Choroid plexus epithelial cell (primary cell): ENCODE measurements at regions not wholly inside any gene's neighbourhood (a gene's known extent, or its start where the extent isn't known, plus 50 kb on each side); places are given as distances from the start of the nearest gene placed in this dataset.

ENCODE experiments used
- DNase-seq: peaks from one replicate; pipeline ENCODE4 v3.0.0-alpha.2; 2010; ENCODE audit warnings: low read depth
- H3K4me3 ChIP-seq: 2 replicates; pipeline ENCODE4 v1.5.1; 2011; ENCODE audit warnings: low read depth, mild to moderate bottlenecking, control low read depth, low read length, moderate library complexity
- TF ChIP-seq, protein P1 (sequence below): conservative IDR thresholded peaks from 2 replicates; pipeline ENCODE4 v1.5.1; 2011; ENCODE audit warnings: low read depth, mild to moderate bottlenecking, control low read depth, inconsistent platforms, low read length, moderate library complexity

DNA sequence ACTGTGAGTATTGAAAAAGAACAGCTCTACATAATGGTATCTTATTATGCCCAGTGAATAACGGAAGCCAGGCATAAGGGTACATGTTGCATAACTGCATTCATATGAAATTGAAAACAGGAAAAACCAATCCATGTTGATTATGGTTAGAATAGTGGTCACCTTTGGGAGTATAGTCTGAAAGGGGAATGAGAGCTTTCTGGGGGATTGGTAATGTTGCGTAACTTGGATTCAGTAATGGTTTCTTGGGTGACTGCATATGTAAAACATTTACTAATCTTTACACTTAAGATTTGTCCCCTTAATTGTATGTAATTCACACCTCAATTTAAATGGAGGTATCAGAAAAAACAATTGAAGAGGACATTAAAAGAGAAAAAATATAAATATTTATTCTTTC, 292.1 kb downstream of the LMO4 start:
- no peak for DNase-seq
- TF ChIP-seq, protein P1, sequence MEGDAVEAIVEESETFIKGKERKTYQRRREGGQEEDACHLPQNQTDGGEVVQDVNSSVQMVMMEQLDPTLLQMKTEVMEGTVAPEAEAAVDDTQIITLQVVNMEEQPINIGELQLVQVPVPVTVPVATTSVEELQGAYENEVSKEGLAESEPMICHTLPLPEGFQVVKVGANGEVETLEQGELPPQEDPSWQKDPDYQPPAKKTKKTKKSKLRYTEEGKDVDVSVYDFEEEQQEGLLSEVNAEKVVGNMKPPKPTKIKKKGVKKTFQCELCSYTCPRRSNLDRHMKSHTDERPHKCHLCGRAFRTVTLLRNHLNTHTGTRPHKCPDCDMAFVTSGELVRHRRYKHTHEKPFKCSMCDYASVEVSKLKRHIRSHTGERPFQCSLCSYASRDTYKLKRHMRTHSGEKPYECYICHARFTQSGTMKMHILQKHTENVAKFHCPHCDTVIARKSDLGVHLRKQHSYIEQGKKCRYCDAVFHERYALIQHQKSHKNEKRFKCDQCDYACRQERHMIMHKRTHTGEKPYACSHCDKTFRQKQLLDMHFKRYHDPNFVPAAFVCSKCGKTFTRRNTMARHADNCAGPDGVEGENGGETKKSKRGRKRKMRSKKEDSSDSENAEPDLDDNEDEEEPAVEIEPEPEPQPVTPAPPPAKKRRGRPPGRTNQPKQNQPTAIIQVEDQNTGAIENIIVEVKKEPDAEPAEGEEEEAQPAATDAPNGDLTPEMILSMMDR: no peak
- H3K4me3 ChIP-seq: no peak overlapping the region

DNA sequence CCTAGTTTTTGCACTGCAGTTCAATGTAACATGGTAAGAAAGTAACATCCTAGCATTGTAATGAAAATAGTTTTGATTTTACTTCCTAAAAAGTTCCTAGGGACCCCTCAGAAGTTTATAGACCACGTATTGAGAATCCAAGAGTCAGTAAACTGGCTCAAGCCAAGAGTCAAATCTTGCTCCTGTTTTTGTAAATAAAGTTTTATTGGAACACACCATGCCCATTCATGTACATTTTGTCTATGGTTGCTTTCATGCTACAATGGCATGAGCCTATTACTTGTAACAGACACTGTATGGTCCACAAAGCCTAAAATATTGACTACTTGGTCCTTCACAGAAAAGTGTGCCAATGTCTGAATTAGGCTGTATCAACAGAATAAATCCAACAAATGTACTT, 301.0 kb downstream of the LMO4 start:
- no peak for DNase-seq
- no peak overlapping the region for H3K4me3 ChIP-seq
- TF ChIP-seq, protein P1: no peak

DNA sequence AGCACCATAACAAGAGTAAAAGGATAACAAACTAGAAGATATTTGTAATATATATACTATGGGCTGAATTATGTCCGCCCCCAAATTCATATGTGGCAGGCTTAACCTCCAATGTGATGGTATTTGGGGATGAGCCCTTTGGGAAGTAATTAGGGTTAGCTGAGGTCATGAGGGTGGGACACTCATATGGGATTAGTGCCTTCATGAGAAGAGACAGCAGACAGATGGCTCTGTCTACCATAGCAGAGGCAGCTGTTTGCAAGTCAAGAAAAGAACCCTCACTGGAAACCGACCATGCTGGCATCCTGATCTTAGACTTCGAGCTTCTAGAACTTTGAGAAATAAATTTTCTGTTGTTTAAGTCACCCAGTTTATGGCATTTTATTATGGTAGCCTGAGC, 303.6 kb downstream of the LMO4 start:
- DNase-seq: no peak
- TF ChIP-seq, protein P1: no peak

DNA sequence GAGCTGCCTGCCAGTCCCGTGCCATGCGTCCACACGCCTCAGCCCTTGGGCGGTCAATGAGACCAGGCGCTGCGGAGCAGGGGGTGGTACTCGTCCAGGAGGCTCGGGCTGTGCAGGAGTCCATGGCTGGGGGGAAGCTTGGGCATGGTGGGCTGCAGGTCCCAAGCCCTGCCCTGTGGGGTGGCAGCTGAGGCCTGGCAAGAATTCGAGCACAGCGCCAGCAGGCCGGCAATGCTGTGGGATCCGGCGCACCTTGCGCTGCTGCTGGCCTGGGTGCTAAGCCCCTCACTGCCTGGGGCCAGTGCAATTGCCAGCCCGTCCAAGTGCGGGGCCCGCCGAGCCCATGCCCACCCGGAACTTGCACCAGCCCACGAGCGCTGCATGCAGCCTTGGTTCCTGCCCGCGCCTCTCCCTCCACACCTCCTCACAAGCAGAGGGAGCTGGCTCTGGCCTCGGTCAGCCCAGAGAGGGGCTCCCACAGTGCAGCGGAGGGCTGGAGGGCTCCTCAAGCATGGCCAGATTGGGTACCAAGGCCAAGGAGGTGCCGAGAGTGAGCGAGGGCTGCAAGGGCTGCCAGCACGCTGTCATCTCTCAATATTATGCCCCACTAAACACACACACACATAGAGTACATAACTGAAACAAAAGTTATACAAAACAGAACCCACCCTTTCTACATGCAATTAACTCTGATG, 307.7 kb downstream of the LMO4 start:
- DNase-seq: no peak
- H3K4me3 ChIP-seq: no peak overlapping the region
- TF ChIP-seq, protein P1: no peak

More for the DNA sequence above, 303.6 kb downstream of the LMO4 start:
- H3K4me3 ChIP-seq: no peak overlapping the region

DNA sequence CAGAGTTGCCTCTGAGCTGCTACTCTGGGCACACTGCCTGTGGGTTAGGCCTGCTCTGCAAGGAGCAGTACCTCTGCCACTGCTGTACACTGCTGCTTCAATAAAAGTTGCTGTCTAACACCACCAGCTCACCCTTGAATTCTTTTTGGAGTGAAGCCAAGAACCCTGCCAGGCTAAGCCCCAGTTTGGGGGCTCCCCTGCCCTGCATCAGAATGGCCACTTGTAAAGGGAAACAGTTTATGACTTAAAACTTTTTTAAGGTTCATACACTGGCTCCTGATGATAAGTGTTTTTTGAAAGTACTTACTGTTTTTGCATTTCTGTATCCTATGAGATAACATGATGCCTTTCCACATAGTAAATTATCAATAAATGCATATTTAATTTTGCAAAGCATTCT, 310.0 kb downstream of the LMO4 start:
- no peak overlapping the region for H3K4me3 ChIP-seq
- TF ChIP-seq, protein P1: no peak
- DNase-seq: no peak

DNA sequence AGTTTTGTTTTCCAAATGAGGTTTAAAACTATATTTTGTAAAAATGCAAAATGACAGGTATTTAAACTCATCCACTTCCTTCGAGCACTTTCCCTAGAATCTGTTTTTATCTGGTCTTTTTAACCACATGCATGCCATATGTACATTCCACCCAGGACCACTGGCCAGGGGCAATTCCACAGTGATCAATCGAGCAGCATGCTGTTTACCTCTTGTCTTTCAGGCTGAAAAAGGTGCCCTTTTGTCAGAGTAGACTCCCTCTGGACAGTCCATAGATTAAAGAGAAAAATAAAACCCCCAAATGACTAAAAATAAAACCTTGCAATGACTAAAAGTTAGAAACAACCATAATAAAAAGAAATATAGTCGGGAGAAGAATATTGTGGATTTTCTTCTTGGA, 313.3 kb downstream of the LMO4 start:
- no peak for DNase-seq
- TF ChIP-seq, protein P1: no peak
- H3K4me3 ChIP-seq: no peak overlapping the region

DNA sequence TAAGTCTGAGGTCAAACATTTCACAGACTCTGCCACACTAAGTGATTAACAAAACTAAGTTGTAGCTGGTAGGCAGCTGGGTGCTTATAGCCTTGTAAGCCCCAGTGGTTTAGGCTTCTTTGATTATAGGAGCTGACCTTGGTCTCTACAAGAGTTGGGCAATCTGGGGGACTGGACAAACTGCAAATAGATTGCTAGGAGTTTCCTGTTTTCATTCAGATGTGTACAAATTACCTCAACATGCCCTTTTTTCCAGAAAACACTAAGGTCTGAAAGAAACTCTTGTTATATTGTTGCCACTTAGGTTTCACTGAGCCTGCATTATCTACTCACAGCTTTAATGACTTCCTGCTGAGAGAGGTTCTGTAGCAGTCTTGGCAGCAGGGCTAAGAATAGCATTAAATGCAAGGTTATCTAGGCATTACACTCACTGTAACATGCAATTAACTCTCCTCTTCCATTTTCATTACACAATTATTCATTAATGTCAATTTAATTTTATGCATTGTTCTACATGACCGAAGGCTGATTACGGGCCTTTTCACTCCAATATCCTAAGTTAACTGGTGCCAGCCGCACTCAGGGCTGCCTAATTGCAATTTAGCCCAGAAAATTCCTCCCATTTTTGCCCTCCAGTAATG, 314.0 kb downstream of the LMO4 start:
- no peak overlapping the region for H3K4me3 ChIP-seq
- peak; percentile 10 for DNase-seq
- TF ChIP-seq, protein P1: no peak
